ENCODE measurements at regions not wholly inside any gene's neighbourhood (a gene's known extent, or its start where the extent isn't known, plus 50 kb on each side); places are given as distances from the start of the nearest gene placed in this dataset.
"Not testable (repeated sequence)": the region's sequence is repeated elsewhere in the genome, so short reads cannot be mapped to it uniquely, and the experiment has no call there.

GRCh38 chr1:93773049-93773838, 91.6 kb upstream of the BCAR3 start:
- DNase-seq (ENCODE audit: low read depth in 2 of 2): no peak

GRCh38 chr1:93771843-93772242, 90.2 kb upstream of the BCAR3 start:
- no peak for DNase-seq (ENCODE audit: low read depth in 2 of 2)

- no peak for DNase-seq (ENCODE audit: low read depth in 2 of 2)
These were observed 89.0 kb upstream of the BCAR3 start for GRCh38 chr1:93770640-93771039.

GRCh38 chr1:93769777-93770176, 88.1 kb upstream of the BCAR3 start:
- no peak for DNase-seq (ENCODE audit: low read depth in 2 of 2)

GRCh38 chr1:93768380-93768863, 86.8 kb upstream of the BCAR3 start:
- DNase-seq (ENCODE audit: low read depth in 2 of 2): no peak

- DNase-seq (ENCODE audit: low read depth in 2 of 2): no peak
These were observed 84.8 kb upstream of the BCAR3 start for GRCh38 chr1:93766451-93766850.

GRCh38 chr1:93765099-93765498, 83.5 kb upstream of the BCAR3 start:
- DNase-seq (ENCODE audit: low read depth in 2 of 2): no peak

- DNase-seq (ENCODE audit: low read depth in 2 of 2): no peak
These were observed 82.7 kb upstream of the BCAR3 start for GRCh38 chr1:93764366-93764750.

GRCh38 chr1:93763704-93764365, 82.2 kb upstream of the BCAR3 start:
- no peak for DNase-seq (ENCODE audit: low read depth in 2 of 2)

- DNase-seq (ENCODE audit: low read depth in 2 of 2): peak in 1 of 2 donors; percentile 12
These were observed 77.3 kb upstream of the BCAR3 start for GRCh38 chr1:93758842-93759515.

- no peak for DNase-seq (ENCODE audit: low read depth in 2 of 2)
These were observed 75.8 kb upstream of the BCAR3 start for GRCh38 chr1:93757256-93758036.

GRCh38 chr1:93756657-93757056, 75.0 kb upstream of the BCAR3 start:
- DNase-seq (ENCODE audit: low read depth in 2 of 2): no peak

GRCh38 chr1:93755251-93755715, 73.6 kb upstream of the BCAR3 start:
- not testable (repeated sequence) for DNase-seq (ENCODE audit: low read depth in 2 of 2)

- DNase-seq (ENCODE audit: low read depth in 2 of 2): no peak
These were observed 72.4 kb upstream of the BCAR3 start for GRCh38 chr1:93753791-93754763.

GRCh38 chr1:93751377-93752250, 70.0 kb upstream of the BCAR3 start:
- DNase-seq (ENCODE audit: low read depth in 2 of 2): no peak

GRCh38 chr1:93750955-93751354, 69.3 kb upstream of the BCAR3 start:
- no peak for DNase-seq (ENCODE audit: low read depth in 2 of 2)

GRCh38 chr1:93749894-93750301, 68.3 kb upstream of the BCAR3 start:
- no peak for DNase-seq (ENCODE audit: low read depth in 2 of 2)

- DNase-seq (ENCODE audit: low read depth in 2 of 2): no peak
These were observed 67.8 kb upstream of the BCAR3 start for GRCh38 chr1:93749487-93749886.

GRCh38 chr1:93746021-93746812, 64.6 kb upstream of the BCAR3 start:
- no peak for DNase-seq (ENCODE audit: low read depth in 2 of 2)
